Ovary (tissue), 7 donors: ENCODE measurements at regions not wholly inside any gene's neighbourhood (a gene's known extent, or its start where the extent isn't known, plus 50 kb on each side); places are given as distances from the start of the nearest gene placed in this dataset.

Experiments used
- DNase-seq, 5 donors: peaks; one replicate each; pipeline ENCODE4 v3.0.0-alpha.2; 2019 to 2020
- H3K27ac ChIP-seq, 2 donors: fragments of 200-600 bp; one replicate each; pipeline versions ENCODE4 v1.5.1 to v1.8.0; 2019 to 2022
- H3K27me3 ChIP-seq: fragments of 200-600 bp; one replicate; pipeline ENCODE4 v1.8.0; 2022
- H3K36me3 ChIP-seq: fragments of 200-600 bp; sonication (generic); one replicate; pipeline ENCODE4 v1.5.1; 2019
- H3K4me1 ChIP-seq: one replicate; pipeline ENCODE4 v1.8.1; 2013; ENCODE audit warnings: mild to moderate bottlenecking, moderate library complexity; ENCODE audit not compliant: insufficient read depth
- H3K4me3 ChIP-seq: fragments of 200-600 bp; sonication (generic); one replicate; pipeline ENCODE4 v1.5.1; 2017
- H3K9me3 ChIP-seq, 2 donors: fragments of 200-600 bp in 1 of 2; sonication (generic) in 1 of 2; one replicate each; pipeline versions ENCODE4 v1.5.1 to v1.8.1; 2013 to 2019; ENCODE audit warnings: mild to moderate bottlenecking in 1 of 2, moderate library complexity in 1 of 2
- CTCF ChIP-seq, 3 donors: fragments of 450-650 bp in 2 of 3; fragments of 200-600 bp in 1 of 3; IDR thresholded peaks; one replicate each; pipeline versions ENCODE4 v1.5.1 to v1.8.0; 2016 to 2022; ENCODE audit warnings: antibody characterized with exemption in 3 of 3, mild to moderate bottlenecking in 1 of 3
- EP300 ChIP-seq: sonication (generic); formaldehyde crosslinking; IDR thresholded peaks from one replicate; pipeline ENCODE4 v1.6.1; 2017; ENCODE audit warnings: antibody characterized with exemption
- POLR2A ChIP-seq: fragments of 450-650 bp; IDR thresholded peaks from one replicate; pipeline ENCODE4 v1.6.1; 2017; ENCODE audit warnings: antibody characterized with exemption, mild to moderate bottlenecking, moderate library complexity
- WGBS, 3 donors: extraction: QIAGEN DNeasy Blood & Tissue Kit in 1 of 3; methylation state at CpG; one replicate each; pipeline versions ENCODE4 v1.1.5 to v1.1.7; 2013 to 2017; 5-methylcytosine and 5-hydroxymethylcytosine counted together
- intact Hi-C, 4 donors: fragments of 100-400 bp; cut with DNase I; formaldehyde crosslinking; loops; one replicate each; pipeline versions ENCODE4 v1.11.0 to v1.15.1; 2022 to 2023
- donor health status: DM: no; HTN: no; CAD: no; lungs with moderate emphysema.
- donor health status: DM: no; HTN: no; CAD: no.
- donor health status: Bipolar disorder and iron deficiency.
- donor health status: DM: no; HTN: no; CAD: no.
- donor health status: DM: yes; HTN: yes; CAD: no.

GRCh38 chr14:95404583-95404982 is 84.9 kb upstream of the CLMN start:
- intact Hi-C loops: loop anchor here in 1 of 4 donors (2.0 kb wide), 1 partner anchor 60 kb away; no protein-coding TSS in a partner anchor
- Histone ChIP-seq H3K27ac (no peak overlapping the region), H3K27me3 (no peaks in the 10 kb centered on the region), H3K4me1 (no peaks in the 10 kb centered on the region), H3K4me3 (no peak overlapping the region), H3K9me3 (no peaks in the 10 kb centered on the region), H3K36me3 (no peaks in the 10 kb centered on the region)
- 58 to 74% (median 64%) methylated on average over 7 of the region's 7 CpGs for WGBS, 3 donors
- TF ChIP-seq CTCF (IDR thresholded peaks at IDR 0.05) (no peak), POLR2A (no peak), EP300 (no peak)
- DNase-seq: no peak

- H3K9me3 ChIP-seq: no peaks in the 10 kb centered on the region
- no peak overlapping the region for H3K4me3 ChIP-seq
- WGBS, 3 donors: 19 to 31% (median 29%) methylated on average over 5 of the region's 5 CpGs
- intact Hi-C loops: no loop called here
- no peak for DNase-seq
- TF ChIP-seq POLR2A: no peak
- no peak for TF ChIP-seq CTCF (IDR thresholded peaks at IDR 0.05)
- no peak for TF ChIP-seq EP300
- H3K27ac ChIP-seq: no peak overlapping the region
- H3K4me1 ChIP-seq: no peaks in the 10 kb centered on the region
- no peaks in the 10 kb centered on the region for H3K36me3 ChIP-seq
- H3K27me3 ChIP-seq: no peaks in the 10 kb centered on the region
Measured at GRCh38 chr14:95402578-95402977, 82.9 kb upstream of the CLMN start.

- H3K36me3 ChIP-seq: no peaks in the 10 kb centered on the region
- no peaks in the 10 kb centered on the region for H3K27me3 ChIP-seq
- 25 to 30% (median 27%) methylated on average over 2 of the region's 2 CpGs for WGBS, 3 donors
- TF ChIP-seq POLR2A (no peak), EP300 (no peak), CTCF (IDR thresholded peaks at IDR 0.05) (no peak)
- no peaks in the 10 kb centered on the region for H3K9me3 ChIP-seq
- H3K4me3 ChIP-seq: no peak overlapping the region
- H3K27ac ChIP-seq: no peak overlapping the region
- no peaks in the 10 kb centered on the region for H3K4me1 ChIP-seq
- intact Hi-C loops: no loop called here
- DNase-seq: no peak
Measured at GRCh38 chr14:95402176-95402575, 82.5 kb upstream of the CLMN start.

GRCh38 chr14:95398630-95399547 is 79.2 kb upstream of the CLMN start:
- H3K36me3 ChIP-seq: no peaks in the 10 kb centered on the region
- H3K4me1 ChIP-seq: no peaks in the 10 kb centered on the region
- intact Hi-C loops: no loop called here
- WGBS, 3 donors: 81 to 89% (median 84%) methylated on average over 15 of the region's 15 CpGs
- no peak for DNase-seq
- no peaks in the 10 kb centered on the region for H3K9me3 ChIP-seq
- H3K27ac ChIP-seq: no peak overlapping the region
- H3K27me3 ChIP-seq: no peaks in the 10 kb centered on the region
- H3K4me3 ChIP-seq: no peak overlapping the region
- TF ChIP-seq CTCF (IDR thresholded peaks at IDR 0.05) (no peak), POLR2A (no peak), EP300 (no peak)
